Small intestine (tissue), 7 donors: ENCODE measurements at regions not wholly inside any gene's neighbourhood (a gene's known extent, or its start where the extent isn't known, plus 50 kb on each side); places are given as distances from the start of the nearest gene placed in this dataset.

Experiments used
- DNase-seq, 2 donors: peaks; one replicate each; pipeline versions ENCODE4 v3.0.0 to v3.0.0-alpha.2; 2013
- FAIRE-seq: peaks from 2 replicates; lab custom pipeline; 2012; peaks lifted over from hg19 to GRCh38; lab: Jason Lieb, UNC
- H3K27ac ChIP-seq, 3 donors: one replicate each; pipeline ENCODE4 v1.5.1; 2013; ENCODE audit warnings: low read length in 2 of 3, mild to moderate bottlenecking in 2 of 3, control low read depth in 1 of 3, inconsistent platforms in 1 of 3, low read depth in 1 of 3, moderate library complexity in 1 of 3
- H3K27me3 ChIP-seq, 3 donors: one replicate each; pipeline ENCODE4 v1.6.1; 2013; ENCODE audit warnings: low read length in 3 of 3, inconsistent platforms in 1 of 3; ENCODE audit not compliant: control insufficient read depth in 3 of 3, insufficient read depth in 3 of 3
- H3K36me3 ChIP-seq, 3 donors: one replicate each; pipeline ENCODE4 v1.6.1; 2013; ENCODE audit warnings: low read length in 3 of 3, inconsistent platforms in 1 of 3, low read depth in 1 of 3, mild to moderate bottlenecking in 1 of 3, moderate library complexity in 1 of 3; ENCODE audit not compliant: control insufficient read depth in 3 of 3, insufficient read depth in 2 of 3
- H3K4me1 ChIP-seq, 3 donors: one replicate each; pipeline ENCODE4 v1.6.1; 2013; ENCODE audit warnings: low read length in 2 of 3, inconsistent platforms in 1 of 3, low read depth in 1 of 3, mild to moderate bottlenecking in 1 of 3, moderate library complexity in 1 of 3; ENCODE audit not compliant: control insufficient read depth in 3 of 3, insufficient read depth in 2 of 3
- H3K4me3 ChIP-seq, 3 donors: one replicate each; pipeline ENCODE4 v1.5.1; 2013; ENCODE audit warnings: low read length in 3 of 3, control low read depth in 1 of 3, inconsistent platforms in 1 of 3, low read depth in 1 of 3, mild to moderate bottlenecking in 1 of 3, moderate library complexity in 1 of 3
- H3K9me3 ChIP-seq, 2 donors: one replicate each; pipeline ENCODE4 v1.6.1; 2013; ENCODE audit warnings: low read depth in 1 of 2, low read length in 1 of 2; ENCODE audit not compliant: control insufficient read depth in 2 of 2, insufficient read depth in 1 of 2
- WGBS, 3 donors: extraction: QIAGEN DNeasy Blood & Tissue Kit; methylation state at CpG; one replicate each; pipeline ENCODE4 v1.1.7; 2013; 5-methylcytosine and 5-hydroxymethylcytosine counted together
- donor health status: healthy with polysubstance abuse.
- donor health status: control.
- donor health status: control.
- donor health status: Bipolar disorder and iron deficiency.
- donor health status: healthy.

- DNase-seq: peak; percentile 39 to 53
- Histone ChIP-seq H3K36me3 (no peaks in the 10 kb centered on the region), H3K4me1 (peaks cover 7 to 91% (median 24%) of the 10 kb centered on the region in 3 donors), H3K27me3 (no peaks in the 10 kb centered on the region), H3K9me3 (peaks cover 0 to 4% of the 10 kb centered on the region in 2 donors), H3K27ac (peak overlapping the region; percentile 1 to 88 (median 68)), H3K4me3 (no peak overlapping the region)
- no peak for FAIRE-seq
- 14 to 62% (median 42%) methylated on average over 4 of the region's 4 CpGs for WGBS, 3 donors
Measured at GRCh38 chr13:26954976-26955375, 194.4 kb upstream of the GPR12 start.

GRCh38 chr13:26953291-26953690, 192.7 kb upstream of the GPR12 start:
- no peak for FAIRE-seq
- peak; percentile 50 to 59 for DNase-seq
- no peaks in the 10 kb centered on the region for H3K36me3 ChIP-seq
- peak overlapping the region; percentile 77 to 96 (median 88) for H3K27ac ChIP-seq
- H3K4me1 ChIP-seq: peaks cover 10 to 89% (median 21%) of the 10 kb centered on the region in 3 donors
- 13 to 49% (median 45%) methylated on average over 5 of the region's 5 CpGs for WGBS, 3 donors
- no peaks in the 10 kb centered on the region for H3K27me3 ChIP-seq
- H3K9me3 ChIP-seq: peaks cover 0 to 4% of the 10 kb centered on the region in 2 donors
- no peak overlapping the region for H3K4me3 ChIP-seq

GRCh38 chr13:26952551-26953143, 192.1 kb upstream of the GPR12 start:
- 61 to 77% (median 67%) methylated on average over 12 of the region's 12 CpGs for WGBS, 3 donors
- Histone ChIP-seq H3K27ac (peak overlapping the region; percentile 77 to 96 (median 88)), H3K36me3 (no peaks in the 10 kb centered on the region), H3K4me1 (peaks cover 7 to 87% (median 18%) of the 10 kb centered on the region in 3 donors), H3K9me3 (peaks cover 0 to 4% of the 10 kb centered on the region in 2 donors), H3K27me3 (no peaks in the 10 kb centered on the region), H3K4me3 (no peak overlapping the region)
- DNase-seq (no peak), FAIRE-seq (no peak)

- H3K9me3 ChIP-seq: peaks cover 0 to 4% of the 10 kb centered on the region in 2 donors
- no peak for FAIRE-seq
- no peaks in the 10 kb centered on the region for H3K27me3 ChIP-seq
- H3K4me3 ChIP-seq: no peak overlapping the region
- peaks cover 5 to 77% (median 15%) of the 10 kb centered on the region in 3 donors for H3K4me1 ChIP-seq
- DNase-seq: peak; percentile 94 to 99
- H3K36me3 ChIP-seq: no peaks in the 10 kb centered on the region
- H3K27ac ChIP-seq: peak overlapping the region; percentile 88 to 96 (median 95)
- 19 to 58% (median 34%) methylated on average over 12 of the region's 12 CpGs for WGBS, 3 donors
Measured at GRCh38 chr13:26951581-26952177, 191.1 kb upstream of the GPR12 start.

- Histone ChIP-seq H3K27ac (peak overlapping the region; percentile 87 to 96 (median 95)), H3K27me3 (no peaks in the 10 kb centered on the region), H3K9me3 (peaks cover 0 to 4% of the 10 kb centered on the region in 2 donors), H3K36me3 (no peaks in the 10 kb centered on the region), H3K4me3 (no peak overlapping the region), H3K4me1 (peaks cover 2 to 72% (median 13%) of the 10 kb centered on the region in 3 donors)
- DNase-seq (peak in 1 of 2 donors; percentile 24), FAIRE-seq (no peak)
- WGBS, 3 donors: 27 to 67% (median 54%) methylated on average over 17 of the region's 17 CpGs
Measured at GRCh38 chr13:26950968-26951367, 190.4 kb upstream of the GPR12 start.

GRCh38 chr13:26950546-26950945, 190.0 kb upstream of the GPR12 start:
- Histone ChIP-seq H3K36me3 (no peaks in the 10 kb centered on the region), H3K27ac (peak overlapping the region; percentile 87 to 96 (median 95)), H3K4me1 (peaks cover 2 to 69% (median 13%) of the 10 kb centered on the region in 3 donors), H3K9me3 (peaks cover 0 to 4% of the 10 kb centered on the region in 2 donors), H3K27me3 (no peaks in the 10 kb centered on the region), H3K4me3 (no peak overlapping the region)
- WGBS, 3 donors: 13 to 58% (median 43%) methylated on average over 10 of the region's 10 CpGs
- DNase-seq (peak; percentile 71 to 78), FAIRE-seq (no peak)

GRCh38 chr13:26949701-26950502, 189.3 kb upstream of the GPR12 start:
- WGBS, 3 donors: 11 to 53% (median 33%) methylated on average over 14 of the region's 14 CpGs
- Histone ChIP-seq H3K4me3 (no peak overlapping the region), H3K36me3 (no peaks in the 10 kb centered on the region), H3K27ac (peak overlapping the region; percentile 87 to 96 (median 95)), H3K9me3 (peaks cover 0 to 4% of the 10 kb centered on the region in 2 donors), H3K27me3 (no peaks in the 10 kb centered on the region), H3K4me1 (peaks cover 2 to 63% (median 11%) of the 10 kb centered on the region in 3 donors)
- FAIRE-seq: no peak
- DNase-seq: peak; percentile 65 to 71

- H3K4me3 ChIP-seq: no peak overlapping the region
- H3K27me3 ChIP-seq: no peaks in the 10 kb centered on the region
- H3K4me1 ChIP-seq: peaks cover 2 to 48% (median 11%) of the 10 kb centered on the region in 3 donors
- FAIRE-seq (no peak), DNase-seq (no peak)
- no peak overlapping the region for H3K27ac ChIP-seq
- 95 to 98% (median 97%) methylated on average over 4 of the region's 4 CpGs for WGBS, 3 donors
- peaks cover 0 to 4% of the 10 kb centered on the region in 2 donors for H3K9me3 ChIP-seq
- no peaks in the 10 kb centered on the region for H3K36me3 ChIP-seq
Measured at GRCh38 chr13:26948353-26948752, 187.8 kb upstream of the GPR12 start.
